ENCODE measurements at regions not wholly inside any gene's neighbourhood (a gene's known extent, or its start where the extent isn't known, plus 50 kb on each side); places are given as distances from the start of the nearest gene placed in this dataset.
A peak's percentile ranks its signal among the peaks of the same experiment; 100 is the strongest.

- no peak for DNase-seq (ENCODE audit: low spot score)
Measured at GRCh38 chrX:10288373-10288975, 131.7 kb downstream of the CLCN4 start.

GRCh38 chrX:10296576-10296975 lies 139.8 kb downstream of the CLCN4 start:
- no peak for DNase-seq (ENCODE audit: low spot score)

GRCh38 chrX:10310511-10310910 lies 153.7 kb downstream of the CLCN4 start:
- no peak for DNase-seq (ENCODE audit: low spot score)

GRCh38 chrX:10314530-10315104 lies 157.8 kb downstream of the CLCN4 start:
- no peak for DNase-seq (ENCODE audit: low spot score)

- no peak for DNase-seq (ENCODE audit: low spot score)
Measured at GRCh38 chrX:10325611-10326010, 168.8 kb downstream of the CLCN4 start.

GRCh38 chrX:10326578-10326977 lies 169.8 kb downstream of the CLCN4 start:
- peak; percentile 0 for DNase-seq (ENCODE audit: low spot score)

- DNase-seq (ENCODE audit: low spot score): no peak
Measured at GRCh38 chrX:10327651-10328050, 170.9 kb downstream of the CLCN4 start.

GRCh38 chrX:10329984-10330383 lies 173.2 kb downstream of the CLCN4 start:
- DNase-seq (ENCODE audit: low spot score): no peak

GRCh38 chrX:10341309-10341708 lies 184.5 kb downstream of the CLCN4 start:
- DNase-seq (ENCODE audit: low spot score): no peak

- no peak for DNase-seq (ENCODE audit: low spot score)
Measured at GRCh38 chrX:10350221-10350620, 193.4 kb downstream of the CLCN4 start.

GRCh38 chrX:10350981-10351380 lies 194.2 kb downstream of the CLCN4 start:
- DNase-seq (ENCODE audit: low spot score): no peak

- DNase-seq (ENCODE audit: low spot score): no peak
Measured at GRCh38 chrX:10352536-10352935, 195.8 kb downstream of the CLCN4 start.

- no peak for DNase-seq (ENCODE audit: low spot score)
Measured at GRCh38 chrX:10356979-10357378, 200.2 kb downstream of the CLCN4 start.

- DNase-seq (ENCODE audit: low spot score): no peak
Measured at GRCh38 chrX:10358958-10359357, 202.2 kb downstream of the CLCN4 start.

GRCh38 chrX:10360116-10360515 lies 203.3 kb downstream of the CLCN4 start:
- peak; percentile 0 for DNase-seq (ENCODE audit: low spot score)

GRCh38 chrX:10365532-10366265 lies 208.9 kb downstream of the CLCN4 start:
- DNase-seq (ENCODE audit: low spot score): no peak

GRCh38 chrX:10367406-10367805 lies 210.6 kb downstream of the CLCN4 start:
- no peak for DNase-seq (ENCODE audit: low spot score)

- DNase-seq (ENCODE audit: low spot score): no peak
Measured at GRCh38 chrX:10370976-10371375, 214.2 kb downstream of the CLCN4 start.

- DNase-seq (ENCODE audit: low spot score): no peak
Measured at GRCh38 chrX:10377427-10377826, 220.7 kb downstream of the CLCN4 start.

- DNase-seq (ENCODE audit: low spot score): no peak
Measured at GRCh38 chrX:10379878-10380277, 223.1 kb downstream of the CLCN4 start.

GRCh38 chrX:10380300-10380699 lies 223.5 kb downstream of the CLCN4 start:
- no peak for DNase-seq (ENCODE audit: low spot score)

- no peak for DNase-seq (ENCODE audit: low spot score)
Measured at GRCh38 chrX:10381193-10381592, 224.4 kb downstream of the CLCN4 start.

- DNase-seq (ENCODE audit: low spot score): no peak
Measured at GRCh38 chrX:10387011-10387410, 230.2 kb downstream of the CLCN4 start.

GRCh38 chrX:10390187-10390586 lies 230.2 kb downstream of the MID1 start:
- DNase-seq (ENCODE audit: low spot score): no peak
